ENCODE measurements at regions not wholly inside any gene's neighbourhood (a gene's known extent, or its start where the extent isn't known, plus 50 kb on each side); places are given as distances from the start of the nearest gene placed in this dataset.
"Not testable (repeated sequence)": the region's sequence is repeated elsewhere in the genome, so short reads cannot be mapped to it uniquely, and the experiment has no call there.

DNA sequence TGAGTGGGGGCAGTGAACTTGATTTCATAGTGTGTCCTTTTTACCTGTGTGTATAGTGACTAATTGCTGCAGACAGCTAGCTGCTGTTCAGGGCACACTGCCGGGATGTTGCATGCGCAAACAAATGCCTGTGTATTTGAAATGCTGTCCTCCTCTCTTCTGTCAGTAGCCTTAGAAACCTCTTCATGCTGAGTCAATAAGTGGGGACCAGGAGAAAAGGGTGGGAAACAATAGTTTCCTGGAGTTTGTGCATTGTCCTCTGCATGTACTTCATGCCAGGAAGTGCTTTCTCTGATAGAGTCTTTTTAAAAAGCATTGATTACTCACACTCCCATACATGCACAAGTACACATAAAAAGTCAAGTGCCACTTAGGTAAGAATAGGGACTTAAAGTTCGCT lies 1183.7 kb upstream of the CELF2 start:
- DNase-seq (ENCODE audit: low read depth in 2 of 3, low spot score in 2 of 3), result no peak

DNA sequence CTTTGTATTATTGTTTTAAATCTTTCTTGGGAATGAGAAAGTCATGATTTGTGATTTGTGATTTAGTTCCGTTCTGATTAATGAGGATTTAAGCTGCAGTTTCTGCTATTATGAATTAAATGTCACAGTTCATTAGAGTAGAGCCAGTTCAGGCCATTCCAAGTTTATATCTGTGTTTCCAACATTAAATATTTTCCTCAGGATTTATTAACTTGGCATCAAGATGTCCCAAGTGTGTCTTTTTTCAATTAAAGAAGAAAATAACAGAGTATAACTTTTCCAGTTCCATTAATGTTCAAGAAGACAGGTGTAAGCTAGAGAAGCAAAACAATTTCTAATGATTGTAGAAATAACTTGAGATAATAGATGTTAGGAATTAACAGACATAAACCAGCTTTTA lies 1183.2 kb upstream of the CELF2 start:
- no peak for DNase-seq (ENCODE audit: low read depth in 2 of 3, low spot score in 2 of 3)

DNA sequence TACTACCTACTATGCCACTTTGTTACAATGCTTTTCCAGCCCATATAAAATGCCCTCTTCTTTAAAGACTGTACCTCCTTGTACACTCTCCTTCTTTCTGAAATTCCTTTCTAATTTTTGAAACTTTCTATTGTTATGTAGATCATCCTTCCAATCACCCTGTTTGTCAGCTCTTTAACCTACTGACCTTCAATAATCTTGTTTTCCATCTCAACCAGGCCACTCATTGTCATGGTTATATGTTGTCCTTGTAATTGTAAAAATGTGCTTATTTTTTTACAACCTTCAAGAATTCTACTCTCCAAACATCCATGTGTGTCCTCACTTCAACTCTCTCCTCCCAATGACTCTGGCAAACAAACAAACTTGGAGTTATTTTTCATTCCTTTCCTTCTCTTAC lies 1172.6 kb upstream of the CELF2 start:
- DNase-seq (ENCODE audit: low read depth in 2 of 3, low spot score in 2 of 3), result no peak

DNA sequence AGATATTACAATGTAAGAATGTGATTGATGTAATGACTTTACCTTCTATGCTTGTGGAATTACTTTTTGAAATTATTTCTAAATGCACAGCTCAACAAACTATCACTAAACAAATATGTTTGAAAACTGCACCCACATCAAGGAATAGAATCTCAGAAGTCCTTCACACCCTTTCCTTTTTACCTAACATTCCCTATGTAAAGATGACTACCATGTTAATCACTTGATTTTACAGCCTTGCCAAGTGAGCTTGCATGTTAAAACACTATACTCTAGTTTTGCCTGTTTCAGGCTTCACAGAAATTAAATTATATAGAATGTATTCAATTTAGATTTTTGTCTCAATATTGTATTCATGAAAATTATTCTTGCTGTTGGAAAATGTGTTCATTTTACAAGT lies 1169.4 kb upstream of the CELF2 start:
- no peak for DNase-seq (ENCODE audit: low read depth in 2 of 3, low spot score in 2 of 3)

DNA sequence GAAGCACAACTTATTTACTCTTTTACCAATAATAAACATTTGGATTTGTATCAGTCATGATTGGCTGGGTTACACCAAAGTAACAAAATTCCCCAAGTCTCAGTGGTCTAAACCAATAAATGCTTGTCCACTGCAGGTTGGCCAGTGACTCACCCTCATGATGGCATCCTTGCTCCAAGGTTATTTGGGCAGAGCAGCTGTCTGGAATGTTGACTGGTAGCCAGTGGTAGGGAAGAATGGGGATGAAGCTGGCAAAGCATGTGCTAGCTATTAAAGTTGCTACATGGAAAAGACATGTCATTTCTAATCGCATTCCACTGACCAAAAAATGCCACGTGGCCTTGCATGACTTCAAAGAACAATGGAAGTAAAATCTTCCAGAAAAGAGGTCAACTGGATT lies 1168.7 kb upstream of the CELF2 start:
- DNase-seq (ENCODE audit: low read depth in 2 of 3, low spot score in 2 of 3), result no peak

DNA sequence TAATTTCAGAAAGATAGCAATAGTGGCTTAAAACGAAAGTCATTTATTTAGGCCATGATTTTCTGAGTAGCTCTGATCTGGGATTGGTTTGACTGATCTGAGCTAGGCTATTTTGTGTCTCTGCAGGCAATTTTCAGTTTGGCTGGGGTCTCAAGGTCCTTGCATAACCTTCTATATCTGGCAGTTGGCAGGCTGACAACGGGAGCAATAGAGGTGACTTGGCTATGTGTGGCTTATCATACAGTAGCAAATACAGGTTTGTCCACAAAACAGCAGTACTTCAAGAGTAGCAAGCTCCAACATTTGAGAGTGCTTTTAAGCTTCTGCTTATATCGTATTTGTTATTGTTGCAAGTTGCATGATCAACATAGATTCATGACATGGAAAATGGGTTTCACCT lies 1167.3 kb upstream of the CELF2 start:
- DNase-seq (ENCODE audit: low read depth in 2 of 3, low spot score in 2 of 3), result no peak

DNA sequence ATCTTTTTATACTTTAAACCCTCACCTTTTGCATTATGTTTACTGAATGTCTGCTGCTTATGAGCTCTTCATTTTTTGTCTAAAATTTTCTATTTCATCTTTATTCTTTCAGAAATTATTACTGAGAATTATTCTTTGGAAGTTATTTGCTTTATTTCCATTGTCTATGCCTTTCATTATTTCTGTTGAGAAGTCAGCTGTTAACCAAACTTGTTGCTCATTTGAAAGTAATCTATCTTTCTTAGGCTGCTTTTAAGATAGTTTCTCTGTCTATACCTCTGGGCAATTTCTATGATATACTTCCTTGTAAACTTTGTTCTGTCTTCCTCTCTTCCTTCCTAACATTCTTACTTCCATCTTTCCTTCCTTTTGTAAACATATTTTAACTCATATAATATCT lies 1165.9 kb upstream of the CELF2 start:
- peak in 1 of 3 donors; percentile 8 for DNase-seq (ENCODE audit: low read depth in 2 of 3, low spot score in 2 of 3)

DNA sequence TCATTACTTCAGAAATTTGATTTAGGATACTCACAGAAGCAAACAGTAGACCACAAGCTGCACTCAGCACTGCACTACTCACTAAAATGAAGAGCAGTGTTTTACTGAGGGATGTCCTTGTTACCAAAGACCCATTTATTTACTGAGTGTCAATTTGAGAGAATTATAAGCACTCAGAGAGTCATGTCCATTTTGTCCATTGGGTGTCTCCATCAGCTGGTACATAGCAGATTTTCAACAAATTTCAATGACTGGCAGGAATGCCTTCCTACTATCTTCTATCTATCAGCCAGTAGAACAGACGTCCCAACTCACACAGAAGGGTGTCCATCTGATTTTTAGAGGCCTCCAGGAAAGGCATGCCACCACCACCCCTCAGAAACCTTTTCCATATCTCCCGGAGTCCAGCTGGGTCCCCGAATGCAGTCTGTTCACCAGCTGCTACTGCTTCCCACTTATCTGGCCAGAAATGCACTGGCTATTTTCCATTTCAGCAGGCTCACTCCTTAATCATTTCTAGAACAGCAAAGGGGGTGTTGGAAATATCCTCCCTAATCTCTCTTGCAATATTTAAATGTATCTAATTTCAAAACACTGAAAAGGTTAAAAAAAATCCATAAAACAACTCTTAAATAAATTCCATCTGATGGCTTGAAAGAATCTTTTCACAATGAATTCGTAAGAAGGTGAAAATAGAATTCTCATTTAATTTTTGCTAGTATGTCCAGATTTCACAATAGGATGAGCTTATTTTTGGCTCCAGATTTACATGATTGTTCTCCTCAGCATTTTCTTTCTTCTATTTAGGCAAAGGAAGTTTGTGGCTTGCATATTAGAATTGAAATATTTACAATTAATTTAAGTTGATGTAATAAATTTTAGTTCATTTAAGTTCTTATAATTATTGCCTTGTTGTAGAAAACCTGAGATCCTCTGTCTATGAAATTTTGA lies 1164.0 kb upstream of the CELF2 start:
- no peak for DNase-seq (ENCODE audit: low read depth in 2 of 3, low spot score in 2 of 3)

DNA sequence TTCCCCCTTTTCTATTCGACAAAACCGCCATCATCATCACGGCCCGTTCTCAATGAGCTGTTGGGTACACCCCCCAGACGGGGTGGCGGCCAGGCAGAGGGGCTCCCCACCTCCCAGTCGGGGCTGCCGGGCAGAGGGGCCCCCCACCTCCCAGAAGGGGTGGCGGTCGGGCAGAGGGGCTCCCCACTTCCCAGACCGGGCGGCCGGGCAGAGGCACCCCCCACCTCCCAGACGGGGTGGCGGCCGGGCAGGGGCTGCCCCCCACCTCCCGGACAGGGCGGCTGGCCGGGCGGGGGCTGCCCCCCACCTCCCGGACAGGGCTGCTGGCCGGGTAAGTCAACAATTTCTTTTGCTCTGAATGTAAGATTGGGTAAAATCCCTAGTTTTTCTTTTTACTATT lies 1162.2 kb upstream of the CELF2 start:
- DNase-seq (ENCODE audit: low read depth in 2 of 3, low spot score in 2 of 3), result not testable (repeated sequence)

DNA sequence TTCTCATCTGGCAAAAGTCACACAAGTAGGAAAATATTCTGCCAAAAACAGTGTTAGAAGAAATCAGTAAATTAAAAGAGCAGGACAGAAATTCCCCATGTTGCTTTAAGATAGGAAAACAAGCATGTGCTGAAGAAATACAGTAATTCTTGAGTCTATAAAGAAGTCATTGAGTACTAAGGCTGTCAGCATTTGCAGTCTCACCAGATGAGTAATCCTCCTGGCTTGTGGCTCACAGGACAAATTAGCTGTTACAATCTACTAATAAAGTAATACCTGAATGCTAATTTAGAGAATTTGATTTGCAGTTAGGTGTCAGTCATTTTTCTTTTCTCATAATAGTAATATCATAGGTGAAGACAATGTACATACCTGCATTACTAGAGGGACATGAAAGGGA lies 1158.9 kb upstream of the CELF2 start:
- no peak for DNase-seq (ENCODE audit: low read depth in 2 of 3, low spot score in 2 of 3)

DNA sequence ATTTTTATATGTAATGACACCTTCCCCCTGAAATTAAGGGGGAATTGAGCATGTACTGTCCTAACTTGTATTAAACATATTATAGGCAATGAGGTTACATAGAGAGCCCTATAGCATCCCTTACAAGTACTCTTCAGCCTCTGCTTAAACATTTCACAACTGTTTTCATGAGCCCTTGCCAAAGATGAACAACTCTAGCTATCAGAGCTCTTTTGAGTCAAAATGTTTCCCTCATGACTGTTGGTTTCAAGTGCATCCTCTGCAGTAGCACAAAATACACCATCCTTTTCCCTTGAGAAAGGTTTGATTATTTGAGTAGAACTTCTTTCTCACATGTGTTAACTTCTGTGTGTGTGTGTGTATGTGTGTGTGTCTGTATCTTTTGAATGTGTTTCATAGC lies 1157.6 kb upstream of the CELF2 start:
- DNase-seq (ENCODE audit: low read depth in 2 of 3, low spot score in 2 of 3), result no peak

DNA sequence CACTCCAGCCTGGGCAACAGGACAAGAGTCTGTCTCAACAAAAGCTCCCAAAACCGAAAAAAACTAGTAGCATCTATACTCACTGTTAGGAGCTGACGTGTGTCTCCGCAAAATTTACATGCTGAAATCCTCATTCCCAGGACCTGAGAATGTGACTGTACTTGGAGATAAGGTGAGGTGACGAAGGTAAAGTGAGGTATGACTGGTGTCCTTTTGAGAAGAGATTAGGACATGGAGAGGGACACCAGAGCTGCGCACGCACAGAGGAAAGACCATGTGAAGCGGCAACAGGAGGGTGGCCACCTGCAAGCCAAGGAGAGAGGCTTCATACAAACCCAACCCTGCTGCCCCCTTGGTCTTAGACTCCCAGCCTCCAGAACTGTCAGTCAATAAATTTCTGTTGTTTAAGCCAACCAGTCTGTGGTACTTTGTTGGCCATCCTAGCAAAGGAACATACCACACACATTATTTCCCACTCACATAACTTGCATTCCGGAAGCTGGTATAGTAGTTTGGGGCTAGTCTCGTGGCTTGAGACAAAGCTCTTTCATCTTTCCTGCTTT lies 1154.0 kb upstream of the CELF2 start:
- no peak for DNase-seq (ENCODE audit: low read depth in 2 of 3, low spot score in 2 of 3)

DNA sequence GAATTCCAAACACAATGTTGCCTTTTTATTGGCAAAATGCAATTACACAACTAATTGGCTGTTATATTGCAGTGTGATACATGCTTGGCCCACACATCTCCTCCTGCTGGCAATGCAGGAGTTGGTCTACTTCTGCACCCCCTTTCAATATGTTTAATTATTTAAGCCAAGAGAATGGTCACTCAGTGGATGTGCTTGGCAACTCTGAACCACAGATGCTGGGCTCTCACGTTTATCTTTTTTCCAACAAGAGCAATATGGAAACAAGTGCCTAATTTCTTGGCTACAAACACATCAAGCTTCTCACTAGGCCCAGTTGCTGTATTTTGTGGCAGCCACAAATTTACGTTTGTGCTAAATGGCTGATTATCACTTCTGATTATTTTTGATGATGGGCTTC lies 1149.2 kb upstream of the CELF2 start:
- no peak for DNase-seq (ENCODE audit: low read depth in 2 of 3, low spot score in 2 of 3)

DNA sequence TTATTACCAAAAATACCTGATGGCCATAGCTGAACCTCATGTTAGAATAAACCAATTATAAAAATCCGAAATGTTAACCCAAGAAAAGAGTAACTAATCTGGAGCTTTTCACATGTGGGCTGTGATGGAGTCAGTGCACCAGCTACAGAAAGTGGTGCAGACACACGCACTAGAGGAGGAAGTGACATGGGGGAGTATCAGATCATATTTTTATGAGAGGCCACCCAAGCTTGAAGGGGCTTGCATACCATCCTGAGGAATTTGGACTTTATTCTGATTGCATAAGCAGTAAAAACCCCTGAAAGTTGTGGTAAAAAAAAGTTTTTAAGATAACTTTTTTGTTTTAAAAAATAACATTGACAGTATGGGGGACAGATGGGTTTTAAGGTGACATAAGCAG lies 1148.5 kb upstream of the CELF2 start:
- DNase-seq (ENCODE audit: low read depth in 2 of 3, low spot score in 2 of 3), result peak in 1 of 3 donors; percentile 4

DNA sequence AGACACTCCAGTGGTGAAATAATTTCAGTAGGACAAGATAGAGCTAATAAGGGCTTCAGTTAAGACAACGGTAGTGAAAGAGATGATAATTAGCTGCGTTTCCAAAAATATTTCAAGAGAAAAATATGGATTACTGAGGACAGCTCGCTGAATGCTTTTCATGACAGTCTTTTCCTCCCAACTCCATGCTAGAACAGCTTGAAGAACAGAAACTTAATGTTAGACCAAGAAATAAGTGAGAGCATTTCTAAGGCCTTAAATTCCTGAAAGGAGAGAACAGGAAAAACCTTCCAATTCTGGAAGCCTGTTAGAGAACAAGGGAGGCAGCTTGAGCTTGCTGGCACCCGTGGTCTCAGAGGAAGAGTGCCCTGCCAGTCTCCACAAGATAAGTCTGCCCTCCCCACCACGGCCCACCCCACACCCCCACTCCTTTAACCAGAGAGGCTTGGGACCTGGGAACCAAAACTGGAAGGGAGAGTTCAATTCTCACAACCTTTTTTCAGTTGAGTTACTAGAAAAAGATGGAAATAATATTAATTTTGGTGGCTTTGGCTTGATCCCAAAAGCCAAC lies 1148.0 kb upstream of the CELF2 start:
- DNase-seq (ENCODE audit: low read depth in 2 of 3, low spot score in 2 of 3), result no peak

DNA sequence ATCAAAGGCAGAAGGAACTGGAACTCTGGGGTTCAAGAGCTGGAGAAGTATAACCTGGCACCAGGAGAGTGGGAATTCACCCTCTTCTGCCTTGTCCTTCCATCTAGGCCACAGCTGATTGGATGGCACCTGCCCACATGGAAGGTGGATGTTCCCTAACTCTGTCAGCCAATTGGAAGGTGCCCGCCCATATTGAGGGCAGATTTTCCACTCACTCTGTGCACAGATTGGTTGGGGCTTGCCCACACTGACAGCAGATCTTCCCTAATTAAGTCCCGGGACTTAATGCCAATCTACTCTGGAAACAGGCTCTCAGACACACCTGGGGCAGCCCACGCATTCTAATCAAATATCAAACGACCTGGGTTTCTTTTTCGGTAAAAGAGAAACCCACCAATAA lies 1142.3 kb upstream of the CELF2 start:
- no peak for DNase-seq (ENCODE audit: low read depth in 2 of 3, low spot score in 2 of 3)

DNA sequence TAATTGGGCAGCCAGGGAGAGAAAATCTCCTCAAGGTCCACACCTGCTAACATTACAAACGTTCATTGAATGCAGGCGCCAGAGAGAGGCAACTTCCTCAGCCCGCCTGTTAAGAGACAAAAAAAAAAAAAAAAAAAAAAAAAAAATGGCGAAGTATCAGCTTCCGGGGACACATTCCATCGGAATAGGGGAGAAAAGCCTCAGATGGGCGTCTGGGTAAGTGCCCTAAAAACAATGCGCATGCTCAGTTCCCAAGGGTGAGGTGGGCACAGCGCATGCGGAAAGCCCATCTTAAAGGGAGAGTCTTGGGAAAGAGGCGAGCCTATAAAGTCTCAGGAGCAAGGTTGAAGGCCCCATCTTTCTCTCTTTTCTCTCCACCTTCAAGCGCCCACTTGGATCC lies 1139.7 kb upstream of the CELF2 start:
- peak in 1 of 3 donors; percentile 0 for DNase-seq (ENCODE audit: low read depth in 2 of 3, low spot score in 2 of 3)

DNA sequence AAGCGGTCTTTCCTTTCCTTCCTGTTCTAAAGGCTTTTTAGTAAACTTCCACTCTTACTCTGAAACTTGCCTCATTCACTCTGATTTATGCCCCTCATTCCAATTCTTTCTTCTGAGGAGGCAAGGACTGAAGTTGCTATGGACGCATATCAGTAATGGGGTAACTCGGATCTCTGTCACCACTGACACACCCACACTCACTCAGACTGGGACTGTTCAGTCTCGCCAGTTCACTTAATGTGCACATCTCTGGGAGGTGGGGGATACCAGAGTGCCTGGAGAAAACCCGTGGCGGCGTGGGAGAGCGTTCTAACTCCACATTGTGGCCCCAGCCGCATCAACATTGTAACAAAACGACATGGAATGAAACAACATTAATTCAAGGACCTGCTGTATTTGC lies 1139.3 kb upstream of the CELF2 start:
- no peak for DNase-seq (ENCODE audit: low read depth in 2 of 3, low spot score in 2 of 3)

DNA sequence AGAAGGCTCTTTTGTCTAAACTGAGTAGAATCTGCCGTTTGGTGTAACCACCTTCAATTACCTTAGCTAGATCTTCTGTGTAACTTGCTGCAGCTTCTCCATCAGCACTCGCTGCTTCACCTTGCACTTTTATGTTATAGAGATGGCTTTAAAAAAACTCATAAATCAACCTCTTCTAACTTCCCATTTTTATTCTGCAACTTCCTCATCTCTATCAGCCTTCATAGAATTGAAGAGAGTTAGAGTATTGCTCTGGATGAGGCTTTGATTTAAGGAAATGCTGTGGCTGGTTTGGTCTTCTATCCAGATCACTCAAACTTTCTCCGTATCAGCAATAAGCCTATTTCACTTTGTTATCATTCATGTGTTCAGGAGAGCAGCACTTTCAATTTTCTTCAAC lies 1131.9 kb upstream of the CELF2 start:
- peak in 2 of 3 donors; percentile 18 to 78 for DNase-seq (ENCODE audit: low read depth in 2 of 3, low spot score in 2 of 3)

DNA sequence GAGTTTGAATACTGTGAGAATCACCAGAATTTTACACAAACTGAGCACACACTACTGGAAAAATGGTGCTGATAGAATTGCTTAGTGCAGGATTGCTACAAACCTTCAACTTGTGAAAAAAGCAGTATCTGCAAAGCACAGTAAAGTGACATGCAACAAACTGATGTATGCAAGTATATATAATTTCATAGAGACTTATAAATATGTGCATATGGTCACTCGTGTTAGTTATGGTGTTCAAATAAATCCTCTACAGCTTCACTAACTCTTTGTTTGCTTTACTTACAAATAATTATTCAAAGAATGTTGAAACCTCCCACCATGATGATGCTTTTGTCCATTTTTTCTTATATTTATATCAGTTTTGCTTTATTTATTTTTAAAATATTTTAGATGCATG lies 1130.9 kb upstream of the CELF2 start:
- no peak for DNase-seq (ENCODE audit: low read depth in 2 of 3, low spot score in 2 of 3)

DNA sequence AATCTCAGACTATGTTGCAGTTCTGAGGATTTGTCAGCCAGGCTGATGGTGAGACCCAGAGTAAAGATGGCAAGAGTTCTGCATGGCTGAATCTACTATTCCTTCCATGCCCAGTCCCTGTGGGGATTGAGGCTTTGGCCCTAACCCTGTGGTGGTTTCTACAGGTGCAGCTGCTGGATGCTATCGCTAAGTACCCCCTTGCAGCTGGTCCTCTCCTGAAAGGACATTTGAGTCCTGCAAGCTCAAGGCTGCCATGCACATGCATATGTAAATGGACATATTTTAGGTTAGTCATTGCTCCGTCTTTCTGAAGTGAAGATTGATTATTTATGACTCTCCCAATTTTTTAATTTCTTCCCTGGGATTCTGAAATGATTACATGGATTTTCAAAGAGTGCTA lies 1122.2 kb upstream of the CELF2 start:
- DNase-seq (ENCODE audit: low read depth in 2 of 3, low spot score in 2 of 3), result no peak

DNA sequence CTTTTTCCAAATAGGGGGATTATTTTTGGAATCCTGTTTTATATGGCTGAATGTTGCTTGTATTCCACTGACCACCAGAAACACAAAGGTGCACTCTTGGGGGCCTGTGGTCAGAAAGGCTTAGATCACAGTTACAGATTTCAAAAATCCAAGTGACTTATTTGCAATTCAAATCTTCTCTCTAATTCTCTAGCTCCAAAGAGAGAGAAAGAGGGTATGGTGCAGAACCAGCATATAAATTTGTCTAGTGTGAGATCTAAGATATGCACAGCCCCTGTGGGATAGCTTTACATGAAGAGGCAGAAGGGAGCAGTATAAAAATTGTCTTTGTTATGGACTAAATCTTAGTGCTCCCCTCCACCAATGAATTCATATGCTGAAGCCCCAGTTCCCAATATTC lies 1121.7 kb upstream of the CELF2 start:
- DNase-seq (ENCODE audit: low read depth in 2 of 3, low spot score in 2 of 3), result no peak

Measured in hematopoietic multipotent progenitor cell (in vitro differentiated cells).